D721Med (cell line): ENCODE measurements at regions not wholly inside any gene's neighbourhood (a gene's known extent, or its start where the extent isn't known, plus 50 kb on each side); places are given as distances from the start of the nearest gene placed in this dataset.
"Not testable (repeated sequence)": the region's sequence is repeated elsewhere in the genome, so short reads cannot be mapped to it uniquely, and the experiment has no call there.

Experiments
- DNase-seq: peaks from one replicate; pipeline ENCODE4 v3.0.0; 2011; ENCODE audit warnings: low spot score; ENCODE audit not compliant: insufficient read length
- FAIRE-seq: peaks from 2 replicates; lab custom pipeline; 2011; peaks lifted over from hg19 to GRCh38; lab: Jason Lieb, UNC
- TF ChIP-seq, protein P1 (sequence below): IDR thresholded peaks from 2 replicates; pipeline ENCODE4 v1.5.1; 2012; ENCODE audit warnings: mild to moderate bottlenecking, control low read depth; ENCODE audit not compliant: insufficient read depth; ENCODE audit errors: missing control alignments

DNA sequence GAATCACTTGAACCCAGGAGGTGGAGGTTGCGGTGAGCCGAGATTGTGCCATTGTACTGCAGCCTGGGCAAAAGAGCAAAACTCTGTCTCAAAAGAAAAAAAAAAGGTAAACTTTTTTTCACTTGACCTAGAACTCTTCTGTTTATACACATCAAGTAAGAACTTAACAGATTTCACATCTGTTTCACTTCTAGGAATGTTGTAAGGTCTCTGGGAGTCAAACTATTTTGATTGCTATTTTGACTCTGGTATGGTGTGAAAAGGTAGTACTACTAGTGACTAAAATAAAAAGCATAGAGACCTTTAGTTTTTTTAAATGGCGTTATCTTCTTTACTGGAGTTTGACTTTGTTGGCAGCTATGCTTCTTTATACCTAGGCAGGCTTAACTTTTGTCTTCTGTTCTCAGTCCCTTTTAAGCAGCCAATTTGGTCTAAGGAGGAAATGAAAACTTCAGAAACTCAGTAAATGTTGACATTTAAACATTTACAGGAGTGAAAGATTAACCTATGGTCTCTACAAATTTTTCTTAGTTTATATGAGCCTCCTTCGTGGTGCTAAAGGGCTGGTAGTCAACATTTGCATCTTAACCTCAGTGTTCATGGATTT lies 84.7 kb downstream of the METTL2B start:
- FAIRE-seq, DNase-seq: not testable (repeated sequence)

DNA sequence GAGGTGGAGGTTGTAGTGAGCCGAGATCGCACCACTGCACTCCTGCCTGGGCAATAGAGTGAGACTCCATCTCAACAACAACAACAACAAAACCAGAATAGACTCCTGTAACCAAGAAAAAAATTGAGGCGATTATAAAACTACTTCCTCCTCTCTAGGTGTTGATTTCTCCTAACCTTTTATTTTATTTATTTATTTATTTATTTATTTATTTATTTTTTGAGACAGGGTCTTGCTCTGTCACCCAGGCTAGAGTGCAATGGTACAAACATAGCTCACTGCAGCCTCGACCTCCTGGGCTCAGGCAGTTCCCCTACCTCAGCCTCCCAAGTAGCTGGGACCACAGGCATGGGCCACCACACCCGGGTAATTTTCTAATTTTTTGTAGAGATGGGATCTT lies 86.2 kb downstream of the METTL2B start:
- not testable (repeated sequence) for DNase-seq, FAIRE-seq

DNA sequence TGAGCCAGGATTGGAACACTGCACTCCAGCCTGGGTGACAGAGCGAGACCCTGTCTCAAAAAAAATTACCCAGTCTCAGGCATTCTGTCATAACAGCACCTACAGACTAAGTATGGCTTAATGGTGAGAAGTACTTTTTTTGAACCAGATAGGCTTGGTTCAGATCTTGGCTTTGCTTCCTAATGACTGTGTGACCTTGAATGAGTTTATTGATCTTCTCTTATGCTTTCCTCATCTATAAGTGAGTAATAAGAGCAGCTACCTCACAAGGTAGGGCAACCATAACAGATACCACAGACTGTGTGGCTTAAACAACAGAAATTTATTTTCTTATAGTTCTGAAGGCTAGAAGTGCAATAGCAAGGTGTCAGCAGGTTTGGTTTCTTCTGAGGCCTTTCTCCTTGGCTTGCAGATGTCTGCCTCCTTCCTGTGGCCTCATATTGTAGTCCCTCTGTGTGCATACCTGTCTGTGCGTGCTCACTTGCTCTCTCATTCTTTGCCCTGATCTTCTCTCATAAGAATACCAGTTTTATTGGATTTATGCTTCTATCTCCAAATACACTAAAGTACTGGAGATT lies 87.7 kb downstream of the METTL2B start:
- not testable (repeated sequence) for FAIRE-seq, DNase-seq

DNA sequence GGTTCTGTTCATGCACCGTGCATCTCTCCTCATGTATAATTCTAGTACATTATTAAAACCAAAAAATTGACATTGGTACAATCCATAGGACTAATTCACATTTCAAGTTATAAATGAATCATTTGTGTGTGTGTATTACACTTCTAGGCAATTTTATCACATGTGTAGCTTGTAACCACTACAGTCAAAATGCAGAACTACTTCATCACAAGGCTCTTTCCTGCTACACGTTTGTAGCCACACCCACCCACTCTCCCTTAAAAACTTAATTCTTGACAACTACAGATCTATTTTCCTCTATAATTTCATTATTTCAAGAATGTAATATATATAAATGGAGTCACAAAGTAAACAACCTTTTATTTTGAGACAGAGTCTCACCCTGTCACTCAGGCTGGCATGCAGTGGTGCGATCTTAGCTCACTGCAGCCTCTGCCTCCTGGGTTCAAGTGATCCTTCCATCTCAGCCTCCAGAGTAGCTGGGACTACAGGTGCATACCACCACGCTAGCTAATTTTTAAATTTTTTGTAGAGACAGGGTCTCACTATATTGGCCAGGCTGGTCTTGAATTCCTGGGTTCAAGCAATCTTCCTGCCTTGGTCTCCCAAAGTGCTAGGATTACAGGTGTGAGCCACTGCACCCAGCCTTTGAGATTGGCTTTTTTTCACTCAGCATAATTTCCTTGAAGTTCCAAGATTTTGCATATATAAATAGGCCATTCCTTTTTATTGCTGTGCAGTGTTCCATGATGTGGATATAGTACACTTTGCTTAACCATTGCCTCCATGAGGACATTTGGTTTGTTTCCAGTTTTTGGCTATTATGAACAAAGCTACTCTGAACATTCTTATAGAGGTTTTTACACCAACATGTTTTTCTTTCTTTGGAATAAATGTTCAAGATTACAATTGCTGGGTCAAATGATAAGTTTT lies 88.7 kb downstream of the METTL2B start:
- not testable (repeated sequence) for FAIRE-seq, DNase-seq

DNA sequence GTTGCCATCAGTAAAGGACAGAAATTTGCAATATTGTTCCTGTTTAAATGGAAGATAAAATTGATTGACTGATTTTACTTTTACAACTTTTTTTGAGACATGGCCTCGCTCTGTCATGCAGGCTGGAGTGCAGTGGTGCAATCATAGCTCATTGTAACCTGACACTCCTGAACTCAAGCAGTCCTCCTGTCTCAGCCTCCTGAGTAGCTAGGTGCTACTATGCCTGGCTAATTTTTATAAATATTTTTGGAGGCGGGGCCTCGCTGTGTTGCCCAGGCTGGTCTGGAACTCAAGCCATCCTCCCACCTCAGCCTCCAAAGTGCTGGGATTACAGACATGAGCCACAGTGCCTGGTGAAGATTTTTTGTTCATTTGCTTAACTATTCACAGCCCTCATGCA lies 96.8 kb upstream of the GARIN1A start:
- FAIRE-seq: not testable (repeated sequence)

DNA sequence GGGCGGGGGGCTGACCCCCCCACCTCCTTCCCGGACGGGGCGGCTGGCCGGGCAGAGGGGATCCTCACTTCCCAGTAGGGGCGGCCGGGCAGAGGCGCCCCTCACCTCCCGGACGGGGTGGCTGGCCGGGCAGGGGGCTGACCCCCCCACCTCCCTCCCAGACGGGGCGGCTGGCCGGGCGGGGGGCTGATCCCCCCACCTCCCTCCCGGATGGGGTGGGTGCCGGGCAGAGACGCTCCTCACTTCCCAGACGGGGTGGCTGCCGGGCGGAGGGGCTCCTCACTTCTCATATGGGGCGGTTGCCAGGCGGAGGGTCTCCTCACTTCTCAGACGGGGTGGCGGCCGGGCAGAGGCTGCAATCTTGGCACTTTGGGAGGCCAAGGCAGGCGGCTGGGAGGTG lies 95.1 kb upstream of the GARIN1A start:
- not testable (repeated sequence) for FAIRE-seq

More for the DNA sequence above, 96.8 kb upstream of the GARIN1A start:
- DNase-seq: not testable (repeated sequence)

DNA sequence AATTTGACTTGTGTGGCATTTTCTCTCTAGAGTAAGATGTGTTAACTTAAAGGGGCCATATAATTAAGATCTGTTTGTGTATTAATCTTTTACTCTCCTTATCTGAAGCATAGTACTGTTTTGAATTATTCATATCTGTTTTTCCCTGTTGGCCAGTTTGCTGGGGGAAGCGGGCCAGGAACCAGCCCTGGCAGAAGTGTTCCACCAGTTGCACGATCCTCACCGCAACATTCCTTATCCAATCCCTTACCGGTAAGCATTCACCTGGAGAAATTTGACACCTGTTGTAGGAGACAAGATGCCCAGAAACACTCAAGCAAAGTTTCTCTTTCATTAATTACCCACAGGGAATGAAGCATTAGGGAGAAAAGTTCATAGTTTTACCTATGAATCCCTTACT lies 92.2 kb upstream of the GARIN1A start:
- FAIRE-seq, DNase-seq: not testable (repeated sequence)

More for the DNA sequence above, 95.1 kb upstream of the GARIN1A start:
- not testable (repeated sequence) for DNase-seq

DNA sequence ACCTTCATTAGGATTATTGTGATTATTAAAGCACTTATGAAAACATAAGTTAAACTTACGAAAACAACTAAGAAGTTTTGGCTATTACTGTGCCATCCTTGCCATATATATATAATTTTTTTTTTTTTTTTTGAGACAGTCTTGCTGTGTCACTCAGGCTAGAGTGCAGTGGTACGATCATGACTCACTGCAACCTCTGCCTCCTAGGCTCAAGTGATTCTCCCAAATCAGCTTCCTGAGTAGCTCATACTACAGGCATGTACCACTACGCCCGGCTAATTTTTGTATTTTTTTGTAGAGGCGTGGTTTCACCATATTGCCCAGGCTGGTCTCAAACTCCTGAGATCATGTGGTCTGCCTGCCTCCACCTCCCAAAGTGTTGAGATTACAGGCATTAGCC lies 91.0 kb upstream of the GARIN1A start:
- not testable (repeated sequence) for DNase-seq

DNA sequence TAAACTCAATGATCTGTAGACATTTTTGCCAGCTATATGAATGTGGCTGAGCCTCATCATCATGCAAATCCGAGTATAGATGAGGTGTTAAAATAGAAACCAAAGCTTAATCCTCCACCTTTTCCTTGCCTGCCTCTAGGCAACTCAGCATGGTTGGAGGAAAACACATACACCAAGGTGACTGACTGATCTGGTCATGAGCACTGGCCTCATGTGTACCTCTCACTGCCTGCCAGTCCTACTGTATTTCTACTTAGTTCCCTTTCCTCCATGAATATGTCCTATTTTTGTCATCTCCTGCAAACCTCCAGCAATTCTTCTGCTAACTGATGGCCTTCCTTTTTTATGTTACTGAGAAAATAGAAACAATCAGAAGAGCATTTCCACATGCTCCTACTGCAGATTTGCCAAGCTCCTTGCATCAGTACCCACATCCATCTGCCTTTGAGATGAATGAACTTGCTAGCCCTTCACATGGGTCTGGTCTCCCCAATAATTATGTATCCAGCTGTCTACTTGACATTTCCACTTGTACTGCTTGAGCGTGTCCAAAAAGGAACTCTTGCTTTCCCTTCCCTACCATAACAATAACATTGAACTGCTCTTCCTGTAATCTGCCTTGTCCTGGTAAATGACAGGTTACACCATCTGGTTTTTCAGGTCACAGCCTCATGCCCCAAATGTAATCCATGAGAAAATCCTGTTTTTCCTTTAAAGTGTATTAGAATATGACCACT lies 90.1 kb upstream of the GARIN1A start:
- not testable (repeated sequence) for DNase-seq
- FAIRE-seq: peak; percentile 82

More for the DNA sequence above, 91.0 kb upstream of the GARIN1A start:
- not testable (repeated sequence) for FAIRE-seq

DNA sequence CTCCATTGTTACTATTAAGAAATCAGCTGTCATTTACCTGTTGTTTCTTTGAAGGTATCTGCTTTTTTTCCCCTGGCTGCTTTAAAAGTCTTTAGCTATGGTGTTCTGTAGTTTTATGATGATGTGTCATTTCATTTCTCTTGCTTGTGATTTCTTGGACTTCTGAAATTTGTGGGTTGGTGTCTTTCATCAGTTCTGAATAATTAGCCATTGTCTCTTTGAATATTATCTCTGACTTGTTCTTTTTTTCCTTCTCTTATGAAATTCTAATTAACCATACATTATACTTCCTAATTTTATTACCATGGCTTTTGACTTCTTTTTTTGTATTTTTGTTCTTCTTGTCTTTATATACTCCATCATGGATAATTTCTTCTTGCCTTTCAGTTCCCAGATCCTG lies 85.4 kb upstream of the GARIN1A start:
- peak; percentile 69 for FAIRE-seq
- DNase-seq: not testable (repeated sequence)

DNA sequence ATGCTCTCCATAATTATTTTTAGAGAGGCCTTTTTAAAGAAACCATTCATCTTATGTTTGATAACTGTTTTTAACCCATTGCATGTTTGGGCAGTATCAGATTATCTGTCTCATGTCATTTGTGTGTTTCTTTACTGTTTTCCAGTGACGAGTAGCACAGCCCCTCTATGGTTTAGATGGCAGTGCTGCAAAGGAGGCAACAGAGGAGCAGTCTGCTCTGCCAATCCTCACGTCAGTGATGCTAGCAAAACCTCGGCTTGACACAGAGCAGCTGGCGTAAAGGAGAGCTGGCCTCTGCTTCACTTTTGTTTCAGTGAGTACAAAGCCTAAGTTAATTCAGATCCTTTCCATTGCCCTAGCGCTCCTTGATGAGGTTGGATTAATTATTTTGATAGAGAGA lies 80.4 kb upstream of the GARIN1A start:
- TF ChIP-seq, protein P1, sequence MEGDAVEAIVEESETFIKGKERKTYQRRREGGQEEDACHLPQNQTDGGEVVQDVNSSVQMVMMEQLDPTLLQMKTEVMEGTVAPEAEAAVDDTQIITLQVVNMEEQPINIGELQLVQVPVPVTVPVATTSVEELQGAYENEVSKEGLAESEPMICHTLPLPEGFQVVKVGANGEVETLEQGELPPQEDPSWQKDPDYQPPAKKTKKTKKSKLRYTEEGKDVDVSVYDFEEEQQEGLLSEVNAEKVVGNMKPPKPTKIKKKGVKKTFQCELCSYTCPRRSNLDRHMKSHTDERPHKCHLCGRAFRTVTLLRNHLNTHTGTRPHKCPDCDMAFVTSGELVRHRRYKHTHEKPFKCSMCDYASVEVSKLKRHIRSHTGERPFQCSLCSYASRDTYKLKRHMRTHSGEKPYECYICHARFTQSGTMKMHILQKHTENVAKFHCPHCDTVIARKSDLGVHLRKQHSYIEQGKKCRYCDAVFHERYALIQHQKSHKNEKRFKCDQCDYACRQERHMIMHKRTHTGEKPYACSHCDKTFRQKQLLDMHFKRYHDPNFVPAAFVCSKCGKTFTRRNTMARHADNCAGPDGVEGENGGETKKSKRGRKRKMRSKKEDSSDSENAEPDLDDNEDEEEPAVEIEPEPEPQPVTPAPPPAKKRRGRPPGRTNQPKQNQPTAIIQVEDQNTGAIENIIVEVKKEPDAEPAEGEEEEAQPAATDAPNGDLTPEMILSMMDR: no peak
- no peak for FAIRE-seq
- no peak for DNase-seq

DNA sequence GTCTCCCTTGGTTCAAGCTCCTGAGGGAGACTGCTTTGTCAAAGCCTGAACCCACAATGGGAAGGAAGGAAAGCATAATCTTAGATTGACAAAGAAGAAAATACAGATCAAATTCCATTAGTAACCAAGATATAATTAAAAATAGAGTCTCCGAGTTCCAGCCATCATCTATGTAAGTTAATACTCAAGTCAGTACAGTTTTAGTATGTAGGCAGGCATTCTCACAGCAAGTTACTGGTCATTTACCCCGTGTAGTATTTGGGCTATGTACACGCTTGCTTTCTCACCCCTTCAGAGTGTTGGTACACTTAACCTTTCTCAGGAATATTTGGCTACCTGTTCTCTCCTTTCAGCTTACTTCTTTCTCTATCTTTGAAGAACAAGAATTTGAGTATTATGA lies 79.9 kb upstream of the GARIN1A start:
- DNase-seq: not testable (repeated sequence)
- peak; percentile 29 for FAIRE-seq

DNA sequence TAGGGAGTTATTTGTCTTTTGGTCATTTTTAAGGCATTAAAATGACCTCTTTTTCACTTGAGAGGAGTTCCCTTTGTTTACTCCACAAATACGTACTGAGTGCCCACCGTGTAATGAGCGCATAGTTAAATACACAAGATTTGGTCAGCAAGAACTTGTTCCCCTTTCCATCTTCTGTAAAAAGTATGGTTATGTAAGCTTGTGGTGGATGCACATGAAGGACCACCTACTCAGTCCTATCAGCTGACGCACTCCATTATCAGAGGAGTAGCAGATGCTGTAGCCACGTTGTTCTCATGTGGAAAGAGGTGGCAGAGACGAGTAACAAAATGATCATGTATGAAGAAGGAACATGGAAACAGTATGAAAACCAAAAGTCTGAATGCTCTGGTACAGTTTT lies 78.0 kb upstream of the GARIN1A start:
- DNase-seq, FAIRE-seq: not testable (repeated sequence)

DNA sequence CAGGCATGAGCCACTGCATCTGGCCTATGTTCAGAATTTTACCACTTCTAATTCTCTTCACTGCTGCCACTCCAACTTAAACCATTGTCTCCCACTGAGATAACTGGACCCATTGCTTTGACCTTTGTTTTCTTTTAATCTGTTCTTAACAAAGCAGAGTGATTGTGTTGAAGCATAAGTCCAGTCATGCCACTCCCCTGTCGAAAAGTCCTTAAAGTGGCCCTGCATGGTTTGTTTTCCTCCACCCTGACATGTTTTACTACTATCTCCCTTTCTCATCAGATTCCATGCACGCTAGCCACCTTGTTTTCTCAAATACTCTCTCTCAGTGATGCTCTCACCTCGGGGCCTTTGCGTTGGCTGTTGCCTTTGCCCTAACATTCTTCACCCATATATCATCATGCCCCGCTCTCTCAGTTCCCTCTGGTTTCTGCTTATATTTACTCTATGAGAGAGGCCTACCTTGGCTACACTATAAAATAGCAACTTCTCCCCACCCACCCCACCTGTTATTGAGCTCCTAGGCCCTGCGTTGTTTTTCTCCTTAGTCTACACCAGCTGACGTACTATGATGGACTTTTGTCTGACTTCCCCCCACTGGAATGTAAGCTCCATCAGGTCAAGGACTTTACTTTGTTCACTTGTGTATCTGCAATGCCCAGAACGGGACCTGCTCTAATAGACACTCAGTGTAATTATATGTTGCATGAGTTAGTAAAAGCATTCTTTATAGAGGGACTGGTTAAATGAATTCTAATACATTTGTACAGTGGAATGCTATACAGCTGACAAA lies 75.6 kb upstream of the GARIN1A start:
- not testable (repeated sequence) for DNase-seq, FAIRE-seq

DNA sequence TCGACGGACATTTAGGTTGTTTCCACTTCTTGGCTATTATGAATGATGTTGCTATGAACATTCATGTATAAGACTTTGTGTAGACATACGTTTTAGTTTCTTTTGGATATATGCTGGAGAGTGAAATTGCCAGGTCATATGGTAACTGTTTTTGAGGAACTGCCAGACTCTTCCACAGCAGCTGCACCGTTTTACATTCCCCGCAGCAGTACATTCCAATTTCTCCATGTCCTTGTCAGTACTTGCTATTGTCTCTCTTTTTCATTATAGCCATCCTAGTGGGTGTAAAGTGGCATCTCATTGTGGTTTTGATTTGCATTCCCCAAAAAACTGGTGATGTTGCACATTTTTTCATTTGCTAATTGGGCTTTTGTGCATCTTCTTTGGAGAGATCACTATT lies 73.1 kb upstream of the GARIN1A start:
- not testable (repeated sequence) for FAIRE-seq, DNase-seq
